Femur (tissue), 1 donor: ENCODE measurements at regions not wholly inside any gene's neighbourhood (a gene's known extent, or its start where the extent isn't known, plus 50 kb on each side); places are given as distances from the start of the nearest gene placed in this dataset.
"Not testable (repeated sequence)": the region's sequence is repeated elsewhere in the genome, so short reads cannot be mapped to it uniquely, and the experiment has no call there.

Source experiments
- DNase-seq: peaks from one replicate; pipeline ENCODE4 v3.0.0-alpha.2; 2017

- peak; percentile 21 for DNase-seq
Observed at GRCh38 chr11:47928426-47928825, 51.9 kb upstream of the PTPRJ start.

- no peak for DNase-seq
Observed at GRCh38 chr11:47924184-47924691, 56.1 kb upstream of the PTPRJ start.

- peak; percentile 31 for DNase-seq
Observed at GRCh38 chr11:47923667-47924066, 56.7 kb upstream of the PTPRJ start.

DNA sequence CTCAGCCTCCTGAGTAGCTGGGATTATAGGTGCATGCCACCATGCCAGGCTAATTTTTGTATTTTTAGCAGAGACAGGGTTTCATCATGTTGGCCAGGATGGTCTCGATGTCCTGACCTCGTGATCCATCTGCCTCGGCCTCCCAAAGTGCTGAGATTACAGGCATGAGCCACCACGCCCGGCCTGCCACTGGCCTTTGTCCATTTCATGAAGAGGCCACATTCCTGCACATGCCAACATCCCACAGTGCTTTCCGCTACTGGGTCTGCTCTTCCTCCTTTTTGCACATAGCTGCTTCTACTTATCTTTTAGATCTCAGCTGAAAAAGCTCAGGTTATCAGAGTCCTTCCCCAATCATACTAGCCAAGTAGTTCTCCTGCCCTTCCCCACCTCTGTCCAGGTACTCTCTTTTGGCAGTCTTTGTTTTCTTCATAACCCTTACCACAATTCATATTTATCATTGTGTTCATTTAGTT lies 59.2 kb upstream of the PTPRJ start:
- not testable (repeated sequence) for DNase-seq

DNA sequence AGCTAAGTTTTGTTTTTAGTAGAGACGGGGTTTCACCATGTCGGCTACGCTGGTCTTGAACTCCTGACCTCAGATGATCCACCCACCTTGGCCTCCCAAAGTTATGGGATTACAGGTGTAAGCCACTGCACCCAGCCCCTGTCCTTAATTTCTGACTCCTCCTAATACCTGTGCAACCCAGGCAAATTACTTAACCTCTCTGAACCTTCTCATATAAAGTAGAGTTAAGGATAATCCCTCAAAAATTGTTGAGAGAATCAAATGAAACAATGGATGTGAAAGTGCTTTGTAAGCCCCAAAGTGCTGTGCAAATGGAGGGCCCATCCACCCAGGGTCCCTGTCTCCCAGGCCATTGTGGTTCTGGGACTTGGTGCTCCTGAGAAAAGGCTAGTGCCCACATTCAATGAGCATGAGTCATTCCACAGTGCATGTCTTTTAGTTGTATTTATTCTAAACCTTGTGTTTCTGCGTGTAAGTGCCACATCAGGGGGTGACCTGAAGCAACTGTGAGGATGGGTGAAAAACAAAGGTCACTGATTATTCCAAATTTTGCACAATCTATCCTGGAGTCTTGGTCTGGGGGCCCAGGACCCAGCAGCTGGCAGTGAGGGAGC lies 61.4 kb upstream of the PTPRJ start:
- no peak for DNase-seq

- no peak for DNase-seq
Observed at GRCh38 chr11:47918370-47918690, 62.0 kb upstream of the PTPRJ start.

DNA sequence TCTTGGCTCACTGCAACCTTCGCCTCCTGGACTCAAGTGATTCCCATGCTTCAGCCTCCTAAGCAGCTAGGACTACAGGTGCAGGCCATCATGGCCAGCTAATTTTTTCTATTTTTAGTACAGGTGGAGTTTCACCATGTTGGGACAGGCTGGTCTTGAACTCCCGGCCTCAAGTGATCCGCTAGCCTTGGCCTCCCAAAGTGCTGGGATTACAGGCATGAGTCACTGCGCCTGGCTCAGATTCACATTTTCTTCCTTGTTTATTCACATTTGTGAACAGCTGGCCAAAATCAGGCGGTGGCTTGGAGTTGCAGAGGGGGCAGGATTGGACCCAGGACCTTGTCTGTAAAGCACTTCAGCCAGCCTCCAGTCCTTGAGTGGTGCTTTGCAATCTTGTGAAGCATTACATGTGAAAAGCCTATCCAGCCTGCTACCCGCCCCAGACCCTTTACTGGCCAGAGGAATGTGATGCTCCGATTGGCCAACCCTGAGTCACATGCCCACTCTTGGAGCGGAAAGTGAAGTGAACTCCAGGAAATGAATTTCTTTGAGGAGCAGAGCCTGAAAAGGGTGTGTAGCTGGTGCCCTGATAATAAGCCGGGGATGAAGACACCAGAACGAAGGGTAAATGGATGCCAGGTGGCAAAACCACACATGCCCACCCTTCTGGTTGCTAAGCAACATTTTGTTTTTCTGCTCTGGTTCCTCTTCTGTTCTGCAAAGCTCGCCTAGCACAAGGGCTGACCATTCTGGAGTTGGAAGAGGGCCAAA lies 62.6 kb upstream of the PTPRJ start:
- DNase-seq, result peak; percentile 79

DNA sequence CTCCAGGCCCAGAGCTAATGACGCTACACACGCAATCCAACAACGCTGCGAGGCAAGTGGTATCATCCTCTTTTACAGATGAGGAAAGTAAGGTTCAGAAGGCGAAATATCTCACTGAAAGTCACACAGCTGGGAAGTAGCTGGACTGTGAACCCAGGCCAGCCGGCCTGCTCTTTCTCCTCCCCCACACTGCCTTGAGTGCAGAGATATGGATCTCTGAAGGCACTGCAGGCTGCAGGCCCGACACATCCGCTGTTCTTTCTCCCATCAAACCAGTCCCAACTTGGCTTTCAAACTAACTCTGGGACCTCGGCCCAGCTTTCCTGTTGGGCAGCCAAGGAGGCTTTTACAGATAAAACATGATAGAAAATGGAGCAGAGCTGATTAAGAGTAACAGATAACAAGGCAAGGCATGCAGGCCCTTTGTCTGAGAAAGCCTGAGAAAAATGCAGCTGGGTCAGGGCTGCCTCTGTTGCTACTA lies 64.0 kb upstream of the PTPRJ start:
- peak; percentile 71 for DNase-seq

DNA sequence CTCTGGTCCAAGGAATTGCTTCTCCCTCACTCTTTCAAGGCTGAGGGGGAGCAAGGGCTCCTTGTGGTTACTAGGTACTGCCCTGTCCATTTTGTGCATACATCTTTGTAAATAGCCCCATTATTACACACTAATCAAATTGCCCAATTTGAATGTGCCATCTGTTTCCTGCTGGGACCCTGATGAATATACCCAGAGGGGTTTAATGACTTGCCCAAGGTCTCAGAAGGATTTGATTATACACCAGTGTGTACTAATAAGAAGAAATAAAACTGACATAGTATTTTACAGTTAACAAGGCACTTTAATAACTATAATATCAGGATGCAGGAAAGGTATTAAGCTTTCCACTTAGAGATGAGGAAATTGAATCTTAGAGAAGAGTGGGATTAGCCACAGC lies 64.6 kb upstream of the PTPRJ start:
- DNase-seq, result no peak

DNA sequence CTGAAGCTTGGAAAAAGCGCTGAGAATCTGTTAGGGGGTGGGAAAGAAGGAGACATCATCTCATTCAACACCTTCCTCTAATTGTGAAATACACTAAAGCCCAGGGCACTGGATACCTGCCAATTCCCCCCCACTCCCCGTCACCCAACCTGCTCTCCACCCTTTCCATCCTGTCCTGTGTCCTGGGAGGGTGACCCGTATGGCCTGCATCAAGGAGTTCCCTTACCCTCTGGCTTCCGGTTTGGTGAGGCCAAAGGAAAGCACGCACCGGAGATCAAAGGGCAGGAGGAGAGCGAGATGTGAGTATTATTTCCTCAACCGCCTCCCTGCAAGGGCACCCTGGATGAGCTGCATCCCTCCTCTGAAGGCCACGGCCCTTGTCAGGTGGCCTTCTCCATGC lies 65.0 kb upstream of the PTPRJ start:
- DNase-seq, result peak; percentile 20

DNA sequence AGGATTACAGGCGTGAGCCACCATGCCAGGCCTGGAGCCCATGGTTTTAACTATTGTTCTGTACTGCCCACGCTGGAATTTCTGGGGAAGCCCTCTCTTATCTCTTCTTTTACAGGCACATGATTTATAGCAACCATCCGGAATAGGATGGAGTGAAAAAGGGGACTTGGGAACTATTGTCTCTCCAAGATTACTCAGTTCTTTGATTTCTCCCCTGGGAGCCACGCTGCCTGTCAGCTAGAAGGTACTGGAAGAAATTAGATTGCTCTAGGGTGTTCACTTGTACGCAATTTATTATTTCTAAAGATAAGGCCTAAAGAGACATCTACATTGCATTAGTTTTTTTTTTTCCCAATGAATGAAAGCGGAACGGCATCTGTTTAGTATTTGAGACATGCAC lies 65.6 kb upstream of the PTPRJ start:
- DNase-seq, result no peak

GRCh38 chr11:47913529-47914244 lies 65.5 kb upstream of the NUP160 start:
- no peak for DNase-seq

DNA sequence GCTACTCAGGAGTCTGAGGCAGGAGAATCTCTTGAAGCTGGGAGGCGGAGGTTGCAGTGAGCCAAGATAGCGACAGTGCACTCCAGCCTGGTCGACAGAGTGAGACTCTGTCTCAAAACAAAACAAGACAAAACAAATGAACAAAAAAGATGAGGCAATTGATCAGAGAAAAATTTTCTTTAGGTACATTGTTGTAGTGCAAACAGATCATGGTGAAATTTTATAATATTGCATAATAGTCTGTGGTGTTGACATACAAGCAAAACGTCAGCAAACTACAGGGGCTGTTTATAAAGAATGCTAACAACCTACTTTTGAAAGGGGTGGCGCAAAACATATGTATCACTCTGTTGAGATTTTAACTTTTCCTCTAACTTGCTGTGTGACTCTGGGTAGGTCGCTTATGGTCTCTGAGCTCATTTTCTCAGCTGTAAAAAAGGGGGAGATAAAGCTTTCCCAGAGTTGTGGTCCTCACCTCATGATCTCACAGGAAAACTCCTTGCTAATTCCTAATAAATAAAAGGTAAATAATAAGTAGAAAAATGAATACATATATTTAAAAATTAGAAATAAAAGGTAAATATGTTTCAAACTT lies 64.8 kb upstream of the NUP160 start:
- DNase-seq, result no peak

GRCh38 chr11:47911149-47911548 lies 63.0 kb upstream of the NUP160 start:
- DNase-seq, result no peak

GRCh38 chr11:47908198-47908597 lies 60.0 kb upstream of the NUP160 start:
- no peak for DNase-seq

- no peak for DNase-seq
Observed at GRCh38 chr11:47907499-47907898, 59.3 kb upstream of the NUP160 start.

GRCh38 chr11:47906066-47906465 lies 57.9 kb upstream of the NUP160 start:
- DNase-seq, result no peak

DNA sequence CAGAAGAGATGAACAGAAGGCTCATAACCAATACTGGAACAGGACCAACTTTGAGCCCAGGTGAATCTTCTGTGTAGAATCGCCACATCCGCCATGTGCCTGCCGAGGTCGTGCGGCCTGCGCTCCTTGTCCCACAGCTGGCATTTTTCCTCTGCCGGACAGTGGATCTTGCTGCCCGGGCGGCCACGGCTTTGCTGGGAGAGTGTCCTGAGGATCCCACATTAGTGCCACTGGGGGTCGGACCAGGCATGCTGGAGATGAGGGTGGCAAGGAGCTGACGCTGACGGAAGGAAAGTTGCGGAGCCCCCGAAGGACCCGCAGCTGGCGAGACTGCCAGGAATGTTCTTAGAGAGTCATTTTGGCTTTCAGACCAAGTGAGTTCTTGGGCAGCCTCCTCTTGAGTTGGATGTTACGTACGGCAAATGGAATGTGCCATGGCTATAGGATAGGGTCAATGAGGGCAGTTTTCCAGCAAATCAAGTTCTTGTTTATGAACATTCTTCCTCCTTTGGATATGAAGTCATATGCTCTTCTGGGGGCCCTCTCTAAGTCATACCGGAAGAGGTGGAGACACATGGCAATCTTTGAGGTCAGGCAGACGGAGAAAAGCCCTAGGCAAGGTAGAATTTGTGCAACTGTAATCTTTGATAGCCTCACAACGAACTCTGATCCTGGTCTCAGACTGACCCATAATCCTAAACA lies 57.4 kb upstream of the NUP160 start:
- no peak for DNase-seq

DNA sequence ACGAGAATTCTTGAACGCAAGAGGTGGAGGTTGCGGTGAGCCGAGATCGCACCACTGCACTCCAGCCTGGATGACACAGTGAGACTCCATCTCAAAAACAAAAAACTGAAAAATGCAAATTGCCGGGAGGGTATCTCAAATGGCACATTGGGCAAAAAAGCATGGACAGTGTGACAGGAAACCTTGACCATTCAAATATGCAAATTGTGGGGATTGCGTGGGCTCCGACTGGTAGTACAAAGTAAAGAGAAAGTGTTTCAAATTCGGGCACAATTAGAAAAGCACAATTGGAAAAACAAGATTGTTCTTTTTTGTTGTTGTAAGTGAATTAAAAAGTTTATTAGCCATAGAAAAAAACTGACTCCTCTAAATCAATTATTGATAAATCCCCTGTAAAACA lies 56.7 kb upstream of the NUP160 start:
- no peak for DNase-seq

DNA sequence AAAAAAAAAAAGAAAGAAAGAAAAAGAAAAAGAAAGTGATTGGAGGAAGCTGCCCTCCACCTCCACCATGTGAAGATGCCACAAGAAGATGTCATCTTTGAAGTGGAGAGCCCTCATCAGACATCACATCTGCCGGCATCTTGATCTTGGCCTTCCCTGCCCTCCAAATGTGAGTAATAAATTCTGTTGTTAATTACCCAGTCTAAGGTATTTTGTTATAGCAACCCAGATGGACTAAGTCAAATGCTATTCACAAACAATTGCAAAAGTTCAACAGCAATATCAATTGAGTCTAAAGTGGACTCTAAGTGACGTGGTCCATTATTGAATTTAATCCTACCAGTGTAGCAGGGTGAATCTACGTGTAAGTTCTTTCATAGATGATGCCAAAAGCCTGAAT lies 55.9 kb upstream of the NUP160 start:
- DNase-seq, result no peak

DNA sequence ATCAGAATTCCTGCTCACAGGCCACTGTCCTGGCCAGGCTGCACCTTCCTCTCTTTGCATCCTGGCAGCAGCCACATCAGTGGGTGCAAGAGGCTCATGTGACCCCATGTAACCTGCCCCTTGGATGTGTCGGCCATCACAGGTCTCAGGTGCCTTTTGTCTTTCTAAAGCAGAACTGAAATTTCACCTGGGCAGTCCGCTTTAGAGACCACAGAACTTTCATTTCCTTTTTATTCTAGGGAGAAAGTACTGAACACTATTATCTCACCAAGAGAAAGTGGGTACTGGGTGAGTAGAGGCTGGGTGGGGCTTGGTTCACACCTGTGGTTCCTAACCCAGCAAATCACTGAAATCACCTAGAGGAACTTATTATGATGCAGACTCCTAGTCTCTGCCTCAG lies 51.7 kb upstream of the NUP160 start:
- DNase-seq, result no peak
